ENCODE measurements at regions not wholly inside any gene's neighbourhood (a gene's known extent, or its start where the extent isn't known, plus 50 kb on each side); places are given as distances from the start of the nearest gene placed in this dataset.

DNA sequence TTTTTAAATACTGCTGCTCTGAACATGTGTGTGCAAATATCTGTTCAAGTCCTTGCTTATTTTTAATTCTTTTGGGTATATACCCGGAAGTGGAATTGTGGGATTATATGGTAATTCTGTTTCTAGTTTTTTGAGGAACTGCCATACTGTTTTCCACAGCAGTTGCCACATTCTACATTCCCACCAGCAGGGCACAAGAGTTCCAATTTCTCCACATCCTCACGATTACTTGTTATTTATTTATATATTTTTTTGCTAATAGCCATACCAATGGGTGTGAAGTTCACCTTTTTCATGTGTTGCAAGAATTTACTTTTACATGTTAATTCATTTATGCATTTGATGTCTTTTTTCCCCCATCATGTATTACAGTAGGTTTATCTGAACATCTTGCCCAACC lies 79.6 kb upstream of the CXCL12 start:
- DNase-seq (ENCODE audit: insufficient read length): no peak
- TF ChIP-seq TAF1 (IDR thresholded peaks at IDR 0.05; ENCODE audit: borderline replicate concordance, low read depth, low read length): no peak
- no peak for TF ChIP-seq POLR2AphosphoS5 (IDR thresholded peaks at IDR 0.05; ENCODE audit: low read depth, low read length)
- TF ChIP-seq POLR2A (IDR thresholded peaks at IDR 0.05; ENCODE audit: low read depth, low read length): no peak
- no peak for FAIRE-seq

DNA sequence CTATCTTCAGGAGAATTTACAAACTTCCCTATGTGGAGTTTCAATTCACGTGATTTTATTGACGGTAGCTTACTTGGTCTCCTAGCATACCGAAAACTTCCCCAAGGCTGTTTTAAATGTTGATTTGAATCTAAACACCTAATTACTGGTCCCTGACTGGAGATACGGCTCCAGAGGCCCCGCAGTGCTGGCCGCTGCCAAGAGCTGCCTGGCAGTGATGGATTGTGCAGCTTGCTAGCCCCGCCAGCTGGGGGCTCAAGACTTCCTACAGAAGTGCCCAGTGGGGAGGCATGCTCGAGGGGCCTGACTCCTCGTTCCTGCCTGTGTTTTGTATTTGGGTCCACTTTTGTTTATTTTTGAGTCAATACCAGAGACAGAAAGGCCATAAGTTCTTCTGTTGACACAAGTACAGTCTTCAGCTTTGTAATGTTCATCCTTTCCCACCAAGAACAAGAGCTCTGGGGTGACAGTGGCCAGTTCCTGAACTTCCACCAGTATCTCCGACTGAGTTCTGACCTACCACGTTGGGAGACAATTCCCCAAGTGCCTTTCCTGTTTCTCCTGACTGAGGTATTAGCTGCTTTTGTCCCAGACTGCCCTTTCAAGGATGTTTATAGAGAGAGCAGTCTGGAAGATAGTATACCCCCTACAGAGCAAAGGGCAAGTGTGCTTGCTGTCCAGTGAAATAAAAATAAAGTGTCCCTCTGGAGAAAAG lies 80.7 kb upstream of the CXCL12 start:
- no peak for DNase-seq (ENCODE audit: insufficient read length)
- TF ChIP-seq POLR2AphosphoS5 (IDR thresholded peaks at IDR 0.05; ENCODE audit: low read depth, low read length): no peak
- no peak for TF ChIP-seq TAF1 (IDR thresholded peaks at IDR 0.05; ENCODE audit: borderline replicate concordance, low read depth, low read length)
- no peak for TF ChIP-seq POLR2A (IDR thresholded peaks at IDR 0.05; ENCODE audit: low read depth, low read length)
- no peak for FAIRE-seq

DNA sequence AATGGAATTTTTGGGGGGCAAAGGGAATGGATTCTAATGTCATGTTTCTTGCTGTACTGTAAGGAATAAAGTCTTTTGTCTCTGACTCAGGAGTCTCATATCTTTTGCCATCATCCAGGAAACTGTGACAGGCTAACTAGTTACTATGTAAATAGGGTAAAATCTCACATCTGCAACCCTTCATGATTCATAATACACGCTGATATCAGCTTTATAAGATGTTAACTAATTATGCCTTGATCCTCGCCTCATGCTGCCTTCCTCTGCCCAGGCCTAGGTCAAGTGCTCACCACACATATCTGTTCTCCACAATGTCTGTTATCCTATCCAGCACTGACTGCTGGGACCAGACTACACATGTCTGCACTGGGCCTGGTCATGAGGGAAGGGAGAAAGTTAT lies 81.3 kb upstream of the CXCL12 start:
- TF ChIP-seq POLR2AphosphoS5 (IDR thresholded peaks at IDR 0.05; ENCODE audit: low read depth, low read length) (no peak), TAF1 (IDR thresholded peaks at IDR 0.05; ENCODE audit: borderline replicate concordance, low read depth, low read length) (no peak), POLR2A (IDR thresholded peaks at IDR 0.05; ENCODE audit: low read depth, low read length) (no peak)
- FAIRE-seq: no peak
- DNase-seq (ENCODE audit: insufficient read length): no peak

DNA sequence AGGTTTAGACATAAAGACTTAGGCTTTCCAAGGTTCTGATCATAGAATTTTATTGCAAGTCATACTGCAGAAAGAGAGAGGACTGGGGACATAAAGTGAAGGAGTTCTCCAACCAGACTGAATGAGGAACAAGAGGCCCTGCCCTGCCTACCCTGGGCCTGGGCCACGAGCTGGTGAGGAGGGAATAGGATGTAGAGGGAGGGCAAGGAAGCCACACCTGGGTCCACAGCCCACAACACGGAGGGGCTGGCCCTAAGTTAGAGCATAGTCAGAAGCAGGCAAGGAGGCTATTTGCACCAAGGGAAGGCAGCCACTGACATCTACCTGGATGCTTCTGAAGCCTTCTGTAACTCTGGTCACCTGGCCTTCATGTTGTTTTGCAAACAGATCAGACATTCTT lies 82.2 kb upstream of the CXCL12 start:
- DNase-seq (ENCODE audit: insufficient read length) (no peak), FAIRE-seq (no peak)
- TF ChIP-seq POLR2AphosphoS5 (IDR thresholded peaks at IDR 0.05; ENCODE audit: low read depth, low read length) (no peak), POLR2A (IDR thresholded peaks at IDR 0.05; ENCODE audit: low read depth, low read length) (no peak), TAF1 (IDR thresholded peaks at IDR 0.05; ENCODE audit: borderline replicate concordance, low read depth, low read length) (no peak)

DNA sequence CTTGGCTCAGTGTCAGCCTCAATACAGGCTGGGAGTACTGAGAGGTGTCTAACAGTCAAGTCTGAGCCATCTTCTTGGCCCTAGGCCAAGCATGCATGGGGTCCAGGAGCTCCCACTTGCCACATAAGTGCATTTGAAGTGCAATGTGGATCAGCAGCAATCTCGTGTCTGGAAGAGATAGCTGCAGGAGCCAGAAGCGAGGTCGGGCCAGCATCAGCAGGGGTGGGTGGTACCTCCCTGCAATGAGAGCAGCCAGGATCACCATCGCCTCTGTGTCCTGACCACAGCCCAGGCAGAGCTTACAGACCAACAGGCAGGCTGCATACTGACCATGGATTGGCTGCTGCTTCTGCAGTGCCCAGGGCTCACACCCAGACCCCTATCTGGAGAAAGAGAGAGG lies 83.0 kb upstream of the CXCL12 start:
- TF ChIP-seq TAF1 (IDR thresholded peaks at IDR 0.05; ENCODE audit: borderline replicate concordance, low read depth, low read length): no peak
- no peak for TF ChIP-seq POLR2A (IDR thresholded peaks at IDR 0.05; ENCODE audit: low read depth, low read length)
- TF ChIP-seq POLR2AphosphoS5 (IDR thresholded peaks at IDR 0.05; ENCODE audit: low read depth, low read length): no peak
- DNase-seq (ENCODE audit: insufficient read length): no peak
- FAIRE-seq: no peak

DNA sequence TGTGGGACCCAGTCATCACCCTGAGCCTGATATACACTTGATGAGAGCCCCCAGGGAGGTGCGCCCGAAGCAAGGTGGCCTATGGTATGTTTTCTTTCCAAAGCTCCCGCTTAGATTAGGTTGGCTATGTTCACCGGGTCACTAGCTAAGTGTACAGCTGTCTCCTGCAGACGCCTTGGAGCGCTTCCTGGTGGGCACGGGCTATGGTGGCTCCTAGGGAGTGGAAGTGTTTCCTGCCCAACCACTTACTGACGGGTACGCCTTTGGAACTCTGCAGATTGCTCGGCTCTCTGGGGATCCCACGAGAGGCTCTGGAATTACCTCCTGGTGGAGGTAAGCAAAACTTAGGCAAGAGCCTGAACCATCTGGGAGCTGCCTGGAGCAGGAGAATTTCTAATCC lies 83.6 kb upstream of the CXCL12 start:
- FAIRE-seq (no peak), DNase-seq (ENCODE audit: insufficient read length) (no peak)
- TF ChIP-seq TAF1 (IDR thresholded peaks at IDR 0.05; ENCODE audit: borderline replicate concordance, low read depth, low read length) (no peak), POLR2A (IDR thresholded peaks at IDR 0.05; ENCODE audit: low read depth, low read length) (no peak), POLR2AphosphoS5 (IDR thresholded peaks at IDR 0.05; ENCODE audit: low read depth, low read length) (no peak)

DNA sequence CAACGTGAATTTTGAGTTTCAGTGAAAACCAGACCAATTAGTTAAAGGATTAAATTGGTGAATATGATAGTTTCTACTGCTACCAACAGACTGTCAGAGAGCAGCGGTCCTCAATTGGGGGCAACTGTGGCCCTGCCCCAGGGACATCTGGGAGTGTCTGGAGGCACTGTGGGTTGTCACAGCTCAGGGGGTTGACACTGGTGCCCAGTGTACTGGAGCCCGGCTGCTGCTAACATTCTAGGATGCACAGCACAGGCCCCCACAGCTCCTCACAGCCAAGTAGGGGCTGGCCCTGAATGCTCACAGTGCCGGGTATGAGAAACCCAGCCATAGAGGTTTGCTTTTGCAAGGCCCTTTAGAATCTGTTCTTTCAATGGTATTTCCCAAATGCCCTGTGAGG lies 84.1 kb upstream of the CXCL12 start:
- FAIRE-seq (no peak), DNase-seq (ENCODE audit: insufficient read length) (no peak)
- TF ChIP-seq POLR2A (IDR thresholded peaks at IDR 0.05; ENCODE audit: low read depth, low read length) (no peak), TAF1 (IDR thresholded peaks at IDR 0.05; ENCODE audit: borderline replicate concordance, low read depth, low read length) (no peak), POLR2AphosphoS5 (IDR thresholded peaks at IDR 0.05; ENCODE audit: low read depth, low read length) (no peak)

DNA sequence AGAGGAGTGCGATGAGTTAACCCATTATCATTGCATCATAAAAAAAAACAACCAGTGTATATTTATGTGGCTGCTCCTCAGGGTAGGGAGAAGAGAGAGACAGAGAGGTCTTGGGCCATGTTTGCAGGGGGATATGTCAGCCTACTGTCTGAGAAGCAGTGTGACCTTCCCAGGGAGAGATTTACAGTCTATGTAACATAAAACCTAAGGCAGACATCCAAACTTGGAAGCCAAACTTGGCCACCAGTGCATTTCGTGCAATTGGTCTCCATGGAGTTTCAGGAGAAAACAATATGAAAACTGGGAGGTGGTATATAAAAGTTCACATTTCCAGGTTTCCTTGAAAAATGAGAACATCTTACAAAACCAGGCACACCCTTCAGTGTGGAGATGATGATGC lies 85.9 kb upstream of the CXCL12 start:
- no peak for FAIRE-seq
- DNase-seq (ENCODE audit: insufficient read length): no peak
- TF ChIP-seq POLR2A (IDR thresholded peaks at IDR 0.05; ENCODE audit: low read depth, low read length): no peak
- TF ChIP-seq TAF1 (IDR thresholded peaks at IDR 0.05; ENCODE audit: borderline replicate concordance, low read depth, low read length): no peak
- no peak for TF ChIP-seq POLR2AphosphoS5 (IDR thresholded peaks at IDR 0.05; ENCODE audit: low read depth, low read length)

DNA sequence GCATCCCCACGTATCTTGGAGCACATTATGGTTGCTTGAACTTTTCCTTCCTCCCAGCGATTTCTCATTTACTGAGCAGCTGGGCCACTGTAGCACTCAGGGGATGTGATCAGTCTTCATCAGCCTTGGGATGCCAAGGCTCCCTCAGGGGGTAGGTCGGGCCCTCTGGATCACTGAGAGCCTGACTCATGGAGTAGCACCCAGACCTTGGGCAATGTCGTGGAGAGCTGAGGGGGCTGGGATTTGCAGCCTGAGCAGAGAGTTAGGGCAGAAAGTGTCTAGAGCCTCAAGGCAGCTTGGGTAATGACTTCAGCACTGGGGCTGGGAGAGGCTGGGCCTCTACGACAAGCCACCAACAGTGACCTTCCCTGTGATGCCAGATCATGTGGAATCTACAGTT lies 86.5 kb upstream of the CXCL12 start:
- FAIRE-seq: no peak
- DNase-seq (ENCODE audit: insufficient read length): no peak
- TF ChIP-seq POLR2AphosphoS5 (IDR thresholded peaks at IDR 0.05; ENCODE audit: low read depth, low read length) (no peak), POLR2A (IDR thresholded peaks at IDR 0.05; ENCODE audit: low read depth, low read length) (no peak), TAF1 (IDR thresholded peaks at IDR 0.05; ENCODE audit: borderline replicate concordance, low read depth, low read length) (no peak)

DNA sequence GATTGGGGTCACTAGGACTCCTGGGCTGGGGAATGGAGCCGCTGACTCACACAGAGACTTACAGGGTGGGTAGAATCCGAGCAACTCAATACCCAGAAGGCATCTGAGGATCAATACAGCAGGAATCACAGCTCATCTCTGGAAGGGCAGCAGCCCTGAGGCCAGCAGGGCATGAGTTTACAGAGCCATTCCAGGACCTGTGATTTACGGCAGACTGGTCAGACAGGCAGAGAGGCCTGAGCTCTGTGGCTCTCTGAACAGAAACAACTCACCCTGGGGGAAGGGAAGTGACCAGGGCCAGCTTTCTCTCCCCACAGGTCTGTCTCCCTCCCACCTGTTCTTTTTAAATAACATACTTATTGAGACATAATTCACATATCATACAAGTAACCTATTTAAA lies 88.2 kb upstream of the CXCL12 start:
- no peak for TF ChIP-seq POLR2AphosphoS5 (IDR thresholded peaks at IDR 0.05; ENCODE audit: low read depth, low read length)
- TF ChIP-seq TAF1 (IDR thresholded peaks at IDR 0.05; ENCODE audit: borderline replicate concordance, low read depth, low read length): no peak
- TF ChIP-seq POLR2A (IDR thresholded peaks at IDR 0.05; ENCODE audit: low read depth, low read length): no peak
- FAIRE-seq: no peak

DNA sequence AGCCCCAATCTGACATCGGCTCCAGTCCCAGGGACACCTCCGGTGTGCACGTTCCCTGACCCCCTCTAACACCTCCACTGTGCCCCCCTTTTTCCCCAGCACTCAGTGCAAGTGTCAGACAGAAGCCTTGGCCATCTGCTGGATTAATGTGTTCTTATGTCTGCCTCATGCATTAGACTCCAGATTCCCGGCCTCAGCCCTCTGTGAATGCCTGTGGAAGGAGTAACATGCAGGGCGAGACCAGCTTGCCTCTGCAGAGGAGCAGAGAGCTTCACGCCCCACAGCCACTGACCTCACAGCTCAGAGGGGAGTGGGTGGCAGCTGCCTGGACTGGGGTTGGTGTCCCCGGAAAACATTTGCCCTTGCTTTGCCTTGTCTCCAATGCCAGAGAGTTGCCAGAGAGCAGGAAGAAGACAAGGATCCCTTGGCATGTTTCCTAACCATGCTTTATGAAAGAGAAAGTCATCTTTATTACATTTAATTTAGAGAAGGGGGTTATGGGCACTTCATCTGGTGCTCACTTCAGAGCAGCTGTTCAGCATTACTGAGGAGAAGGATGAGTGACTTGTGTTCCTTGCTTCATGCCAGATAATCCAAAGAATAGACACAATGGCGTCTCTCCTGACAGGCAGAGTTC lies 91.6 kb upstream of the CXCL12 start:
- FAIRE-seq (no peak), DNase-seq (ENCODE audit: insufficient read length) (no peak)
- TF ChIP-seq POLR2A (IDR thresholded peaks at IDR 0.05; ENCODE audit: low read depth, low read length) (no peak), TAF1 (IDR thresholded peaks at IDR 0.05; ENCODE audit: borderline replicate concordance, low read depth, low read length) (no peak), POLR2AphosphoS5 (IDR thresholded peaks at IDR 0.05; ENCODE audit: low read depth, low read length) (no peak)

More for the DNA sequence above, 88.2 kb upstream of the CXCL12 start:
- DNase-seq (ENCODE audit: insufficient read length): no peak

DNA sequence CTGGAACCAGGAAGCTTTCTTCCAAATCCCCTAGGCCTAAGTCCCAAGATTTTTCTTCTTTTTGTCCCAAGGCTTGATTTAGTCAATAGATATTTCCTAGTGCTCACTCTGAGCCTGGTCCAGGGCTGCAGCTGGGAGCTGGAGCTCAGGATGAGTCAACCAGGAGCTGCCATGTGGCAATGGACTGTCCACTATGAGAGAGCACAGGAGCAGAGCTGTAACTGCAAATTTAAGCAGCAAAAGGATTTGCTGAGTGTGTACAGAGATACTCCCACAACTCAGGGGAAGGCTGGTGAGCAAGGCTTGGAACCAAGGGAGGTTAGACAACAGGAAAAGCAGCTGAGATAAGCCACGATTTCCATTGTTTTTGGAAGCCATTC lies 92.1 kb upstream of the CXCL12 start:
- TF ChIP-seq POLR2A (IDR thresholded peaks at IDR 0.05; ENCODE audit: low read depth, low read length): no peak
- TF ChIP-seq POLR2AphosphoS5 (IDR thresholded peaks at IDR 0.05; ENCODE audit: low read depth, low read length): no peak
- DNase-seq (ENCODE audit: insufficient read length) (no peak), FAIRE-seq (no peak)
